H1 (cell line): ENCODE measurements at regions not wholly inside any gene's neighbourhood (a gene's known extent, or its start where the extent isn't known, plus 50 kb on each side); places are given as distances from the start of the nearest gene placed in this dataset.
A peak's percentile ranks its signal among the peaks of the same experiment; 100 is the strongest.
"Not testable (repeated sequence)": the region's sequence is repeated elsewhere in the genome, so short reads cannot be mapped to it uniquely, and the experiment has no call there.

Source experiments
- CTCF ChIA-PET: fragments of 300-600 bp; sonication (Branson Sonifier 250); formaldehyde crosslinking; loops from one replicate; lab custom pipeline; 2021; ENCODE audit not compliant: partially characterized antibody; lab: Charles Lee
- POLR2A ChIA-PET: fragments of 300-600 bp; sonication (Branson Sonifier 250); formaldehyde crosslinking; loops from one replicate; lab custom pipeline; 2021; ENCODE audit warnings: inconsistent platforms; ENCODE audit not compliant: partially characterized antibody; lab: Charles Lee
- DNase-seq, 2 experiments: peaks; one replicate each; pipeline versions ENCODE4 v3.0.0 to v3.0.0-alpha.2; 2010 to 2022; ENCODE audit warnings: low spot score in 2 of 2, low read depth in 1 of 2, mixed read lengths in 1 of 2
- FAIRE-seq: peaks from 2 replicates; lab custom pipeline; 2011; peaks lifted over from hg19 to GRCh38; lab: Jason Lieb, UNC
- H2AFZ ChIP-seq: 2 replicates; pipeline ENCODE4 v1.8.1; 2012; ENCODE audit warnings: low read length, inconsistent platforms
- H2AK5ac ChIP-seq: 2 replicates; pipeline ENCODE4 v1.6.1; 2013; ENCODE audit warnings: low read depth, low read length
- H2BK120ac ChIP-seq: replicated peaks from 2 replicates; pipeline ENCODE3; 2013; ENCODE audit warnings: low read depth, low read length, inconsistent platforms
- H2BK12ac ChIP-seq: 2 replicates; pipeline ENCODE4 v1.6.1; 2013; ENCODE audit warnings: low read depth, low read length
- H2BK15ac ChIP-seq: 2 replicates; pipeline ENCODE4 v1.6.1; 2013; ENCODE audit warnings: low read length
- H2BK20ac ChIP-seq: 2 replicates; pipeline ENCODE4 v1.6.1; 2013; ENCODE audit warnings: low read length
- H2BK5ac ChIP-seq: 2 replicates; pipeline ENCODE4 v1.6.1; 2013; ENCODE audit warnings: low read depth, low read length
- H3K14ac ChIP-seq: 2 replicates; pipeline ENCODE4 v1.6.1; 2013; ENCODE audit warnings: inconsistent platforms; ENCODE audit not compliant: insufficient read length
- H3K18ac ChIP-seq: 2 replicates; pipeline ENCODE4 v1.6.1; 2013; ENCODE audit warnings: low read length; ENCODE audit errors: extremely low read depth
- H3K23ac ChIP-seq: 2 replicates; pipeline ENCODE4 v1.6.1; 2013; ENCODE audit warnings: inconsistent platforms; ENCODE audit not compliant: insufficient read length
- H3K23me2 ChIP-seq: 2 replicates; pipeline ENCODE4 v1.6.1; 2013; ENCODE audit warnings: low read depth, low read length
- H3K27ac ChIP-seq: 2 replicates; pipeline ENCODE4 v1.6.1; 2011; ENCODE audit warnings: low read depth, low read length, inconsistent platforms
- H3K27me3 ChIP-seq, 4 experiments: replicated peaks in 1 of 4; 1 replicate in 1 of 4; 2 replicates in 3 of 4; pipeline versions ENCODE4 v1.6.1 to v1.8.1; 2011 to 2013; ENCODE audit warnings: low read length in 3 of 4, mild to moderate bottlenecking in 3 of 4, inconsistent platforms in 2 of 4, mixed read lengths in 2 of 4, moderate library complexity in 1 of 4; ENCODE audit not compliant: control insufficient read depth in 3 of 4, insufficient read depth in 3 of 4; ENCODE audit errors: extremely low read depth in 1 of 4
- H3K36me3 ChIP-seq, 4 experiments: 2 replicates each; pipeline versions ENCODE4 v1.6.1 to v1.8.1; 2011 to 2013; ENCODE audit warnings: mild to moderate bottlenecking in 4 of 4, low read length in 3 of 4, moderate library complexity in 2 of 4, control low read depth in 1 of 4, inconsistent platforms in 1 of 4; ENCODE audit not compliant: insufficient read depth in 4 of 4, control insufficient read depth in 2 of 4
- H3K4ac ChIP-seq: replicated peaks from 2 replicates; pipeline ENCODE3; 2013; ENCODE audit warnings: low read length, low read depth, mixed read lengths, inconsistent platforms; ENCODE audit not compliant: insufficient read length
- H3K4me1 ChIP-seq, 4 experiments: replicated peaks in 1 of 4; 1 replicate in 1 of 4; 2 replicates in 3 of 4; pipeline versions ENCODE4 v1.6.1 to v1.8.1; 2011 to 2013; ENCODE audit warnings: low read length in 3 of 4, inconsistent platforms in 2 of 4, mixed read lengths in 1 of 4; ENCODE audit not compliant: insufficient read depth in 4 of 4, control insufficient read depth in 3 of 4
- H3K4me2 ChIP-seq, 2 experiments: 2 replicates each; pipeline versions ENCODE4 v1.6.1 to v1.8.1; 2011 to 2013; ENCODE audit warnings: low read depth in 2 of 2, low read length in 2 of 2, control low read depth in 1 of 2, inconsistent platforms in 1 of 2, mild to moderate bottlenecking in 1 of 2; ENCODE audit not compliant: insufficient read depth in 1 of 2
- H3K4me3 ChIP-seq, 4 experiments: fragments of 200-600, 300-600 bp in 1 of 4; sonication (generic), shearing (Covaris generic), sonication (Bioruptor Twin) in 1 of 4; 2 replicates each; pipeline versions ENCODE4 v1.5.1 to v1.8.1; 2011 to 2016; ENCODE audit warnings: low read length in 4 of 4, low read depth in 3 of 4, control low read depth in 2 of 4, inconsistent platforms in 2 of 4, mild to moderate bottlenecking in 2 of 4, mixed read lengths in 1 of 4, moderate library complexity in 1 of 4; ENCODE audit not compliant: insufficient read depth in 2 of 4; ENCODE audit errors: extremely low read depth in 1 of 4
- H3K56ac ChIP-seq: replicated peaks from 2 replicates; pipeline ENCODE3; 2013; ENCODE audit warnings: low read depth, mild to moderate bottlenecking, mixed read lengths, low read length, inconsistent platforms; ENCODE audit not compliant: insufficient read length
- H3K79me1 ChIP-seq: 2 replicates; pipeline ENCODE4 v1.6.1; 2013; ENCODE audit warnings: low read depth, low read length, control low read depth
- H3K79me2 ChIP-seq, 2 experiments: 2 replicates each; pipeline versions ENCODE4 v1.6.1 to v1.8.1; 2012 to 2013; ENCODE audit warnings: low read length in 2 of 2, mild to moderate bottlenecking in 2 of 2, inconsistent platforms in 1 of 2; ENCODE audit not compliant: insufficient read depth in 2 of 2, control insufficient read depth in 1 of 2
- H3K9ac ChIP-seq, 4 experiments: replicated peaks in 1 of 4; 1 replicate in 1 of 4; 2 replicates in 3 of 4; pipeline versions ENCODE4 v1.6.1 to v1.8.1; 2011 to 2013; ENCODE audit warnings: low read depth in 3 of 4, low read length in 3 of 4, control low read depth in 2 of 4, mild to moderate bottlenecking in 2 of 4, moderate library complexity in 2 of 4, inconsistent platforms in 1 of 4; ENCODE audit errors: extremely low read depth in 1 of 4
- H3K9me3 ChIP-seq, 2 experiments: 2 replicates each; pipeline versions ENCODE4 v1.6.1 to v1.8.1; 2012 to 2013; ENCODE audit warnings: mild to moderate bottlenecking in 2 of 2, moderate library complexity in 2 of 2, control low read depth in 1 of 2, inconsistent platforms in 1 of 2, low read depth in 1 of 2, low read length in 1 of 2, mixed read lengths in 1 of 2; ENCODE audit not compliant: insufficient read depth in 2 of 2
- H4K20me1 ChIP-seq, 2 experiments: replicated peaks in 1 of 2; 2 replicates each; pipeline versions ENCODE3 to v1.8.1; 2011 to 2013; ENCODE audit warnings: inconsistent platforms in 2 of 2, low read length in 2 of 2, mild to moderate bottlenecking in 1 of 2; ENCODE audit not compliant: insufficient read depth in 2 of 2, control insufficient read depth in 1 of 2
- H4K5ac ChIP-seq: 2 replicates; pipeline ENCODE4 v1.6.1; 2013; ENCODE audit warnings: low read length, low read depth, mixed read lengths, inconsistent platforms; ENCODE audit not compliant: insufficient read length
- H4K8ac ChIP-seq: 2 replicates; pipeline ENCODE4 v1.8.0; 2013; ENCODE audit warnings: mild to moderate bottlenecking, moderate library complexity, low read length, inconsistent platforms; ENCODE audit not compliant: insufficient read depth; ENCODE audit errors: extremely low read depth
- H4K91ac ChIP-seq: replicated peaks from 2 replicates; pipeline ENCODE3; 2013; ENCODE audit warnings: low read length, mixed read lengths, inconsistent platforms; ENCODE audit not compliant: insufficient read length
- POLR2A ChIP-seq, 2 experiments: IDR thresholded peaks; 1 replicate in 1 of 2; 2 replicates in 1 of 2; pipeline ENCODE4 v1.6.1; 2011; ENCODE audit warnings: low read depth in 2 of 2, low read length in 2 of 2, mild to moderate bottlenecking in 2 of 2; ENCODE audit errors: control extremely low read depth in 1 of 2
- RFX5 ChIP-seq: IDR thresholded peaks from 2 replicates; pipeline ENCODE4 v1.6.1; 2011; ENCODE audit warnings: low read depth, low read length, improper control_type of control experiment, borderline replicate concordance
- TBP ChIP-seq: IDR thresholded peaks from 2 replicates; pipeline ENCODE4 v1.6.1; 2011; ENCODE audit warnings: low read depth, low read length, improper control_type of control experiment
- WGBS, 2 experiments: shearing (Covaris generic) in 1 of 2; methylation state at CpG; one replicate each; pipeline versions ENCODE4 v1.1.6 to v1.1.7; 2013 to 2015; ENCODE audit warnings: low lambda C conversion rate in 2 of 2, mixed read lengths in 2 of 2, inconsistent platforms in 1 of 2, low coverage in 1 of 2, missing lambda C conversion rate in 1 of 2; ENCODE audit not compliant: insufficient replicate concordance in 2 of 2, insufficient coverage in 1 of 2, insufficient read length in 1 of 2; ENCODE audit errors: extremely low coverage in 1 of 2, missing lambda C conversion rate in 1 of 2; 5-methylcytosine and 5-hydroxymethylcytosine counted together

DNA sequence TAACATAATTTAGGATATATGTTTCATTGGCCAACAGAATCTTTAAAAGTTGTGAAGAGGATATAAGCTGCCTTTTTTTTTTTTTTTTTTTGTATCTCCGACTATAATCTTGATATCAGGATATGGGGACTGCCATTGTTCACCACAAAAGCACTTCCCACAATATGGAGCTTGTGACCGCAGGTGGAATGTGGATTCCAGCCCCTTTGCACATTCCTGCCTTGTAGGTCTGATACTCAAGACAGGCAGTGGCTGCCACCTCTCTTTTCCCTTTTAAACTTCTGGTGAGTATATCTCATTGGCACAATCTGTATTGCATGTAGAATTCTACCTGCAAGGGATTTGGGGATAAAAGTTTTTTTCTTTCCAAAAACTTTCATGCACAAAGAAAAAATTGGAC is 272.7 kb upstream of the VWC2 start (continued):
- TF ChIP-seq RFX5 (no peak), POLR2A (IDR thresholded peaks at IDR 0.05; ENCODE audit: control extremely low read depth in 1 of 2, low read depth in 2 of 2, low read length in 2 of 2) (no peak), TBP (no peak)

DNA sequence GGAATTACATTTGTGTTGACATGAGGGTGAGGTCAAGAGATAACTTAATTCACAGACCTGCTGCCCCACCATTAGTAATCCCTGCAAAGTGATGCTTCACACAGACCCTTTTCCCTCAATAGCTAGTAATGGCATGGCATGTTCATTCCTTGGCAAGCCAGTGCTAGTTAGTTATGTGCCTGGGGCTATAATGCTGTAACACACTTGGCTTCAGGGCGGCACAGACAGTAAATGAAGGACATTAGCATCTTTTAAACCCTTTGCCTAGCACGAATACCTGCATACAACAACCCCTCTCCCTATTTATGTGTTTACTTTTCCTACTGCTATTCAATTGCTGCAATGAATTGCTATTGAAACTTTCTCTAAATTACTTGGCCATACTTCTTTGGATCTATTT is 266.2 kb upstream of the VWC2 start:
- H2AFZ ChIP-seq, H3K27me3 ChIP-seq, H3K56ac ChIP-seq, H3K23me2 ChIP-seq, H3K4ac ChIP-seq, H4K8ac ChIP-seq, H3K18ac ChIP-seq, DNase-seq, H3K79me2 ChIP-seq, H3K9me3 ChIP-seq, H3K14ac ChIP-seq, H2BK15ac ChIP-seq, H4K91ac ChIP-seq, H3K4me3 ChIP-seq, H2BK120ac ChIP-seq, H3K27ac ChIP-seq, H2AK5ac ChIP-seq, POLR2A ChIA-PET, H3K4me1 ChIP-seq, H2BK20ac ChIP-seq, H3K9ac ChIP-seq, H2BK12ac ChIP-seq, FAIRE-seq, H4K5ac ChIP-seq, H2BK5ac ChIP-seq, H3K23ac ChIP-seq, CTCF ChIA-PET, H4K20me1 ChIP-seq, H3K36me3 ChIP-seq, H3K79me1 ChIP-seq: not testable (repeated sequence)
- H3K4me2 ChIP-seq = peak overlapping the region in 1 of 2 experiments; percentile 33; a peak in 1 of 4 replicates
- WGBS, 2 experiments = 27% methylated on average over 2 of the region's 2 CpGs; no CpG with 5 or more reads in 1 of the 2 experiments
